ENCODE measurements at regions not wholly inside any gene's neighbourhood (a gene's known extent, or its start where the extent isn't known, plus 50 kb on each side); places are given as distances from the start of the nearest gene placed in this dataset.

DNA sequence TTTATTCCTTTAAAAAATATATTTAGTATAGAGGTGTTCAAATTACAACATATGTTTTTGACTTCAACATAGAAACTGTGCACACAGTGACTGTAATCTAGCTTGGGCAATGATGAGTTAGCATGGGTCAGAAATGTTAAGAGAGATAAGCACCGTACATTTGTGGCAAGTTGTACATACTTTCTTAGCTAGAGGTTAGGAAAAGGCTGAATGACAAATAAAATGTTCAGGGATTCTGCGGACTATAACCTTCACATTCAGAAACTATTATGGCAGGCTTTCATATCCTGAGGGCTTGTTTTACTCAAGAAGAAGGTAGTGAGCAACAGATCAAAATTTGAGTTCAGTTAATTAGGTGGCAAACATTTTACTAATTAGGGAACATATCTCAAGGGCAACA is 379.7 kb upstream of the EPHA6 start:
- no peak for TF ChIP-seq FOSL1 (tag; conservative IDR thresholded peaks at IDR 0.05)
- no peak for TF ChIP-seq ZNF217 (CRISPR knock-in tag; IDR thresholded peaks at IDR 0.05)
- no peak for TF ChIP-seq CREB3 (tag; conservative IDR thresholded peaks at IDR 0.05; ENCODE audit: low read depth)
- no peak for TF ChIP-seq RCOR1 (IDR thresholded peaks at IDR 0.05; ENCODE audit: borderline replicate concordance in 1 of 2, low read depth in 2 of 2, low read length in 2 of 2)
- no peak for TF ChIP-seq ZNF175 (CRISPR knock-in tag; IDR thresholded peaks at IDR 0.05; ENCODE audit: low read depth)

All from K562 (cell line).